ENCODE measurements at regions not wholly inside any gene's neighbourhood (a gene's known extent, or its start where the extent isn't known, plus 50 kb on each side); places are given as distances from the start of the nearest gene placed in this dataset.

DNA sequence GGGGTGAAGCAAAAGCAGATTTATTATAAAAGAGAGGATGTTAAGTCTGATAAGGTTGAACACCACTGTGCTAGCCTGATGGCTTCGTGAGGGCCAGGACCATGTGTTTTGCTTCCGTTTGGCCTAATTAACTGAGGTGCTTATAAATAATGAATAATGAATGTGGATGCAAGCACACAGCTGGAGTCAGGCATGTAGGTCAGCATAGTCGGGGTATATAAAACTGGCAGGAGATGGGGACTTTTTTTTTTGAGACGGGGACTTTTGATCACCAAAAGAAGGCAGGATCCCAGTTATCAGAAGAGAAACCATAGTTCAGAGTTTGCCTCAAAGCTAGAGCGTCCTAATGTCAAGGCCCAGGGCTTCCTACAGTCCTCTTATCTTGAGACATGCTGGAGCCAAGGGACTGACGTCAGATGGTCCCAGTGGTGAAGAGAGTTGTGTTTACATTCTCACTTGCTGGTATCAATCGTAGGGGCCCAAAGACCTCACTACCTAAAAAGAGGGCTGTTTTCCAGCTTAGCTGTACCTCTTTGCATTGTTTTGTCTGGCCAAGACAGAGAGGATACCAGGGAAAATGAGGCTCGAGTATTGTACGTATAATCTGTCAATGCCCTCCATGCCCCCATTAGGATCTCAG is 50.4 kb downstream of the RTL9 start:
- DNase-seq: no peak

DNA sequence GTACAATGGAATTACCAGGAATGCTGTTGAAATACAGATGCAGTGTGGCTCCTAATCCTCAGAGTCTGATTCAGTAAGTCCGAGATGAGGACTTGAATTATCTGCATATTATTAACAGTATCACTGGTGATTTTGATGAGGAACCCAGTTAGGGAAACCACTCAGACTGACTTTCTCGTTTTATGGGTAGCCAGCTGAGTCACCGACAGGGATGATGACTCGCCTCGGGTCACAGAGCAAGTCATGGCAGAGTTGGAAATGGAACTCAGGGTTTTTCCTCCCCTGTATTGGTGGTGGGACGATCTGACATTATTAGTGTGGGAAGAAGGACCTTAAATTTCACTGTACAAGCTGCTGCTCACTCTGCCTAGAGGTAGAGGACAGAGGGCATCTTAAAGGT is 51.3 kb downstream of the RTL9 start:
- DNase-seq: no peak

DNA sequence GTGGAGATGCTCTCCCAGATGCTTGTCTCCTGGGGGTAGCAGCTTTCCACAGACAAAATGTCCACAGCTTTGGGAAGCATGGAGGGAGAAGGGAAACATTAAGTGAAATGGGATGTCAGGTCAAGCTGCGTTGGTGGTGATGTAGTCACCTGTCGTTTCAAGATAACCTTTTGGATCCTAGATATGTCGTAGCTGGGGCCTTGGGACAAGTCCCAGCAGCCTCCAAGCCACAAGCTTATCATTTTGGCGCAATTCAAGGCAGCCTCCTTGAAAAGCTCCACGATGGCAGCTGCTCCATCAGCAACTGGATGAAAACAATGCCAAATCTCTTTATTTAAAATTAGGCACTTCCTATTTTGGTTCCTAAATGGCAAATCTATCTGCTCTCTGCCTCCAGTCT is 52.0 kb downstream of the RTL9 start:
- DNase-seq: no peak

- DNase-seq: peak; percentile 61
Measured at GRCh38 chrX:110412971-110413726, 54.5 kb downstream of the RTL9 start.

DNA sequence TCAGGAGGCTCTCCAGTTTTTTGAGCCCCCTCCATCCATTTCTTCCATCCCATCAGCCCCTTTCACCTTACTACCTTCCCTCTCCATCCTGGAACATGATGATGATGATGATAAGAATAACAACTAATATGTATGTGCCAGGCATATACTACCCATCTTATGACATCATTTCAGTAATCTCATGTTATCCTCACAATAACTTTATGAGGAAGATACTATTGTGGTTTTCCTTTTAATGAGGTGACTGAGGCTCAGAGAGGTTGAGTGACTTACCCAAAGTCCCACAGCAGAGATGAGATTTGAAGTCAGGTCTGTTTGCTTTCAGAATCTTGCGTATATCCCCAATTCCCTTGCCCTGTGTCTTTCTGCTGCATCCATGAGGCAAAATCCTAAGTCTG is 55.1 kb downstream of the RTL9 start:
- no peak for DNase-seq

GRCh38 chrX:110414273-110414672 is 55.6 kb downstream of the RTL9 start:
- DNase-seq: no peak

GRCh38 chrX:110414679-110415439 is 56.2 kb downstream of the RTL9 start:
- no peak for DNase-seq

DNA sequence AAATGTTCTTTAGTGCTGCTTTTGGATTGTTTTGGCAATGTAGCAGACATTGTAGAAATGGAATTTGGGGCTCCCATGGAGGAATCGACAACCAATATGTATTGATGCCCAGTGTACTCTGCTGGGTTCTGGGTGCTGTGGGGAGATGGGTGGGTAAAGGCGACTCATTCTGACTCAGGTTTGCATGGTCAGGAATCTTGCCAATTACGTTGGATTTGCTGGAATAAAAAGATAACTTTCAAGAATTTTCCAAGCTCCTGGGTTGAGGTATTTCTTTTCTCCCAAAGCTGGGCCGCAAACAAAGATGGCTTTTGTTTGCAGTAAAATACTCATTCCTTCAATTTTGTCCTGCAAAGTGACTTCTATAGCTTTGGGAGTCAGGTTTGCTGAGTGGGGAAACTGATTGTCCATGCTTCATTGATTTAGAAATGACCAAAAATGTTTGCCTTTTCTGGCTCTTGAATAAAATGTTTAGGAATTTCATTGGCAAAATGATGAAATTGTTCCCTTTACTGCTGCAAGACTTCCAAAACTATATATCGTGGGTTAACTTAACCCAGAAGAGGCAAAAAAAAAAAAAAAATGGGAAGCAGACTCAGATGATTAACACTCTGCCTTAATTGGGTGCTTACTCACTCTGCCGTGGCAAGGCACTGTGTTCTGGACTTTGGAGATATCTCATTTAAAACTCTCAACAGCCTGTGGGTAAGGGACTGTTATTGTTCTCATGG is 57.0 kb downstream of the RTL9 start:
- no peak for DNase-seq

DNA sequence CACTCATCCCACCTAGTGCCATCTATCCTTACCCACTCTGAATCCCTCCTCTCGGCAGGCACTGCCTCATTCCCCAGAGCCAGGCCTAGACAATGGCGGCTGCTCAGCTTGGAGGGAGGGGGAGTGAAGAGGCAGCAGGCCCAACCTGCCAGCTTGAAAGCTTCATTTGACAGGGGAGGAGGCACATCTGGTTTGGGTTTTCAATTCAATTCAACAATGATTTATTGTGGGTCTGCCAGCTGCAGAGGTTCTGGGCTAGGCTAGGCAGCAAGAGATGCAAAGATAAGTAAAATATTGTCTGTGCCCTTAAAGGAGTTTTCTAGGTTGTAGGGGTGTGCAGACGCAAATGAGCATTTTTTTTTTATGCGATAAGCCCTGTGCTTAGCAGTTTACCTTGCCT is 58.5 kb downstream of the RTL9 start:
- DNase-seq: no peak

DNA sequence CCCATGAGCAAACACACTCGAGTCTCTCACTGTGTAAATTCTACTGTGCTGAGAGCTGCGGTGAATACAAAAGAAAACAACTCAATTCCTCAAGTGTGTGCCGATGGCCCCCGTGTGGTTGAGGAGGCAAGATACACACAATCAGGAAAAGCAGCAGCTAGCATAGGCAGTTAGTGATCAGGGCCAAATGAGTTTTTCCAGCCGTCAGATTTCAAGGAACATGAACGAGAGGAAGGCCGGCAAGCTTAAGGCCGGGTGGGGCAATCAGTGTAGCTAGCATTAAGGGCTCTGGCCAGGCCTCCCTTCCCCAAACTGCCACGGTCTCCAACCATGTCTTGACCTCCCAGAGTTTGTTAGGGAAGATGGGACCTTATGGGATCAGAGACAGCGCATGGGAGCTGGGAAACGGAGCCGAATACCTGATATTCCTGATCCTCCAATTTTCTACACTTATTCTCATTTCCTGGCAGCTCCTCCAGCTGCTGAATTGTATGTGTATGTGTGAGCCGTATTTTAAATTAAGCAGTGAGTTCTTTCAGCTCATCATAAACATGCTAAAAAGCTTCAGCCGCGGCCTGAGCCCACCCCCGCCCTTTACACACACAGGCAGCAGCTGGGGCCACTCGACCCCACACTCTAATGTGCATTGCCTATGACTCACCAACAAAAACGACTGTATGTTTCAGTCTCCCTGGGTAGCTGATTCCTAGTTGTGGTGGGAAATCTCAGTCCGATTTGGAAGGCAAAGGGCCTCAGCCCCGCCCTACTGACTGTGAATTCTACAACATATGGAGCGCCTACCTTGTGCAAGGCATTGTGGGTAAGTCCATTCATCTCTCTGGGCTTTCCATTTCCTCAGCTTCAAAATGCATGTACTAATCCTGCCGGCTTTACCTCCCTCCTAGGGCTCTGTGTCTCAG is 59.9 kb downstream of the RTL9 start:
- DNase-seq: no peak

DNA sequence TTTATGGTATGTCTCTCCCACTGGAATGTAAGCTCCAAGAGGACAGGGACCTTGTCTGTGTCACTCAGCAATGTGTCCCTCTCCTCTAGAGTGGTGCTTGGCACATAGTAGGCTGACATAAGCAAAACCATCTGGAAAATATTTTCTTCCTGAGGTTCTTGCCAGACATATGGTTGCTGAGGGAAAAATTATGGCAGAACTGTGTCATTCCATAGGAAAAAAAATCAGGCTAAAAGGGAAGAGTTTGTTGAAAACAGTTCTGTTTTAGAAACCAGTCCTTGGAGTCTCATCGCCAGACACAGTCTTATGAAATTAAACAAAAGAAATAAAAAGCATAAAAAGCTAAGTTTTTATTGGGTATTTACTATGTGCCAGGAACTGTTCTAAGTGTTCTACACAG is 60.9 kb downstream of the RTL9 start:
- no peak for DNase-seq

- DNase-seq: no peak
Measured at GRCh38 chrX:110420771-110421499, 62.3 kb downstream of the RTL9 start.

DNA sequence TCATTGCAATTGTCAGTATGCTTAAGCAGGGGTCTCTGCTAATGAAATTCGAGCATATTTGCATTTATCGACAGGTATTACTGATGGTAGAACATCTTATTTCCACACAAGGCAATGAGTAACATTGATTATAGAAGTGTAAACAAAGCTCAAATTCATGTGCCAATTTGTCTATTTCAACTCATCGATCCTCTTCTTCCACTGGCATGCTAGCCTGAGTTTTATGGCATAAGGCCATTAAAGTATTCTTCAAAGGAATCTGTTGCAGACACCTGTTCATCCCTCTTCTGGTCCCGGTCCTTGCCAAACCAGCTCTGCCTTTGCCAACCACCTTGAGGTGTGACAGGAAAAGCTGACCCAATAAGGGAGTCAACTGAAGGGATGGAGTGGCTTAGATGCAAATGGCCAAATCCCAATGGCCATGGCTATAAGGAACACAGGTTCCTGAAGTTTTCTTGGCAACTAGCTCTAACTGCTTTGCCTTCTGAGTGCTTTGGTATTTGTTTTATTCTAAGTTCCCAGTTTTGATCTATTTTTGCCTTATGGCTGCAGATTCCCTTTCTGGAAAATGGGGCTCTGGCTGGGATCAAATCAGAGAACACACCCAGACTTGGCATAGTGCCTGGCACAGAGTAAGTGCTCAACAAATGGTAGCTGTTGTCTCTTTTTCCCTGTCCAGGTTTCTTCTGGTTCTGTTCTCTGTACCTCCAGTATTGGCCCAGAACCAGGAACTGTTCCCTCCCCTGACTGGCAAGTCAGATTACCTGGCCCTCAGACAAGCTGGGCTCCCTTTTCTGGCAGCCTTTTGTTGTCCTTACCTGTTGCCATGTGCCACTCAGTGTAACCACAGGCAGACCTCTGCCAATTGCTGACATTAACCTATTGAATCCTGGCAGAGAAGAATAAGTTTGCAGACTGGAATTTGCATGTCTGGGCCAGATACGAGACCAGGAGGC is 63.1 kb downstream of the RTL9 start:
- DNase-seq: no peak

DNA sequence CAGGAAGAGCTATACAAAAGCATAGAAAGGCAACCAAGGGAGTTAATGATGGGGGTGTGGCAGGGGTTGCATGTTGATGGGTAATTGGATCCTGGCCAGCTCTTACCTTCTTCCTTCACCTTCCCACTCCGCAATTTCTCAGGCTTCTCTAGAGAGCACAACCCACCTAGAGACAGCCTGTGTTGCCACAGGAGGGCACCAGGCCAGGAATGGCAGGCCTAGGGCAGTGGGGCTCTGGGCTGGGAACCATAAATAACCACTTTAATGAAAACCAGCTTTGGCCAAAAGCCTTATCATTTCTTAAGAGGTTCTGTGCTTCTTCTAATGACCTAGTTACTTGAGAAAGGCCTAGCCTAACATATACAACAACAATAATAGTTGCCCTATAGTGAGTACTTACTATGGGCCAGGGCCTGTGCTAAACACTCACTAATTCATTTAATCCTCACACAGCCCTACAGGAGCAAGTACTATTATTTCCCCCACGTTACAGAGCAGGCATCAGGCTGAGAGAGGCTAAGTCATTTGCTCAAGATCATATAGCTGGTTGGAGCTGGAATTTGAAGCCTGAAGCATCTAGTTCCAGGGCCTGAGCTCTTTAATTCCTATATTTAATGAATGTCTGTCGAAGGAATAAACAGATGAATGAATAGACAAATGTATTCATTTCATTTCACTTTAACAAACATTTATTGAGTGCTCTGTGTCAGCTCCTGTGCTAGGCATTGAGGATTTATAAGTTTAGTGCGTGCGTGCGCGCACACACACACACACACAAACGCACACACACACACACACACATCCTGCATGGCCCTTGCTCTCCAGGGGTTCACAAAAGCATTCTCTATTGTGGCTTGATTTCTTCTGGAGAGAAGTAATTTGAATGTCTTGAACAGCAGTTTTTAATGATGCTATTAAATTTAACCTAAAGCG is 66.8 kb downstream of the RTL9 start:
- DNase-seq: no peak

GRCh38 chrX:110426155-110426504 is 67.5 kb downstream of the RTL9 start:
- DNase-seq: no peak

GRCh38 chrX:110427076-110427475 is 68.4 kb downstream of the RTL9 start:
- no peak for DNase-seq

DNA sequence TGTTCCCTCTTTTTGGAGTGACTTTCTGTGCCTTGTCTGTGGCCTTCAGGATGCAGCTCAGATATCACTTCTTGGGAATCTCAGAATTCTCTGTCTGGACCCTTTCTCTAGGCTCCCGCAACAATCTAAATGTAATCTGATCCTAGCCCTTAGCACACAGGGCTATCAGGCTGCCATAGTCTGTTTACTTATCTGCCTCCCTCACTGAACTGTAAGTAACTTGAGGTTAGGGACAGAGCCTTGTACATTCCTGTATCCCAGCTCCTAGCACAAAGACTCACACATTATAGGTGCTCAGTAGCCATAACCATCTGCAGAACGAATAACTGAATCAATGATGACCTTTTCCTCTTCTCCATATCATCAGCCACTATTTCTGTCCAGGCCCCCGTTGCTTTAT is 69.5 kb downstream of the RTL9 start:
- no peak for DNase-seq

DNA sequence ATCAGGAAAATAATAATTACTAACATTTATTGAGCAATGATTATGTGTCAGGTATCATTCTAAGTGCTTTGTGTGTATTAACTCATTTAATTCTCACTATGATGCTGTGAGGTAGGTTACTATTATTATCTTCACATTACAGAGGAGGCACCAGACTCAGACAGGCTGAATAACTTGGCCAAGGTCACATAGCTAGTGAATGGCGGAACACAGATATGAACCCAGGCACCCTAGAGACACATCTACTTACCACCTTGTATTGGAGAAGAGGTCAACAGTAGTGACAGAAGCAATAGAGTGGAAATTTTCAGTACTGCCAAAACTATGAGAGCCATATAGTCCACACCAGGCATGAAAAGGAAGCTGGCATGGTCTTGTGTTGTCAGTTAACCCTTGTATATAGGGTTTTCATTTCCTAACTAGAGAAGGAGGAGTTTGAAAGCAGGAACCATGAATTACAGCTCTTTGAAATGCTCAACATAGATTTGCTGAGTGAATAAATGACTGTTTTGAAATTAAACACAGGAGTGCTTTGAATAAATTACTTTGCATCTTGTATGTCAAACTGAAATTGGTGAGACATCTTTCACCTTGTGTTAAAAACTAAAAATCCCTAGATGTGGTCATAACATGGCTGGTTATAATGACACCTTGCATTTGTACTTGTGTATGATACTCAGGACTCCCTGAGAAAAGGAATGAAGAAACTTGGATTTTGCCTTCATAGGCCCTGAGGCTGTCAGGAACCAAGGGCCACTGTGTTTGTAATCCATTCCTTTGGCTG is 71.8 kb downstream of the RTL9 start:
- no peak for DNase-seq

All from CD4-positive, alpha-beta T cell treated with Interleukin-17A for 1 hour (primary cell).